ENCODE measurements at regions not wholly inside any gene's neighbourhood (a gene's known extent, or its start where the extent isn't known, plus 50 kb on each side); places are given as distances from the start of the nearest gene placed in this dataset.

DNA sequence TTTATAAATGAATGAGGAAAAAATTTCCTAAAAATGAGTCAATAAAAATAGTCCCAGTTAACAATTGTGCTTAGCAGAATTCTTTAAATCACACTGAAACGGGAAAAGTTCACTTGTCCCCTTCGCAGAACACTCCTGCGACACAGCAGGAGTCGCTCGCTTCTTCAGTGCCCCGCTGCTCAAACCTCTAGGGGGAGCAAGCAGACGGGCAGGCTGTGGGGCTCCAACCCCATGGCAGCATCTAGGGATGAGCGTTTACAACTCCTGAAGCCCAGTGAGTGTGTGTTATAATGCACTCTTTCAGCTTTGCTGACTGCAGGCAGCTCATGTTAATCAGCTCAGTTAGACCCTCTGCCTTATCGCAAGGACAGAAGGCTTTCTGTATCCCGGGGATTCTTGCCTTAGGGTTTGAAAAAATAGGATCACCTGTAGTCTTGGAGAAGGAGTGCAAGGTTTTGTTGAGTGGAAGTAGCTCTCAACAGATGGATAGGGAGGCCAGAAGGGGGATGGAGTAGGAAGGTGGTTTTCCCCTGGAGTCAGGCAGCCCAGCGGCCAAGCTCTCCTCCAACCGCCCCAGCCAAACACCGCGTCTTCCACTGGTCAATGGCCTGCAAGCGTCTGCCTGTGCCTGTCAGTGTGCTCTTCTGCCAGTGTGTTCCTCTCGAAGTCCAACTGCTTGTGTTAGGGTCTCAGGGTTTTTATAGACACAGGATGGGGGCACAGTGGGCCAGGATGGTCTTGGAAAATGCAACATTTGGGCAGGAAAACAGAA, 1977.7 kb upstream of the LRRTM1 start:
- DNase-seq, result peak in 1 of 2 experiments; percentile 2
- no peak for TF ChIP-seq GATA1 (IDR thresholded peaks at IDR 0.05; ENCODE audit: low read depth, low read length)
- TF ChIP-seq POLR2A (IDR thresholded peaks at IDR 0.05; ENCODE audit: low read length), result no peak

DNA sequence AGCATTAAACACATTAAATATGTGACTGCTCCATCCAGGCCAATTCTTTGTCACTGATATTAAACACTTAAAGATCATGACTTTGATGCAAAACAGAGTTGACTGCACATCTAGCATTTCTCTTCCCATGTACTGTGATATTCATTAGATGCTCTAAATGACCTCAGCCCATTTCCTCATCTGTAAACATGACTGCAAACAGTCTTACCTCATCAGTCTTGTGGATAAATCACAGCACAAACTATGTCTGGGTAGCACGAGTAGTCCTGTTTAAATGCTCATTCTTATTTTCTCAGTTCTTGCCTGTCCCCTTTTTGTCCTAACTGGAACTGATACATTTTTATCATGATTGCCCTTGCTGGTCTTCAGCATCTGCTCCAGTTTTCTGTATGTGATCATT, 1974.8 kb upstream of the LRRTM1 start:
- no peak for DNase-seq
- TF ChIP-seq POLR2A (IDR thresholded peaks at IDR 0.05; ENCODE audit: low read length) (no peak), GATA1 (IDR thresholded peaks at IDR 0.05; ENCODE audit: low read depth, low read length) (no peak)

DNA sequence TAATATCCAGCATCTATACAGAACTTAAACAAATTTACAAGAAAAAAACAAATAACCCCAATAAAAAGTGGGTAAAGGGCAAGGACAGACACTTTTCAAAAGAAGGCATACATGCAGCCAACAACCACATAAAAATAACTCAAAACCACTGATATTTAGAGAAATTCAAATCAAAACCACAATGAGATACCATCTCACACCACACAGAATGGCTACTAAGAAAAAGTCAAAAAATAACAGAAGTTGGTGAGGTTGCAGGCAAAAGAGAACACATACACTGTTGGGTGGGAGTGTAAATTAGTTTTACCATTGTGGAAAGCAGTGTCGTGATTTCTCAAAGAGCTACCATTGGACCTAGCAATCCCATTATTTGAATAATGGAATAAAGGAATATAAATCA, 1973.9 kb upstream of the LRRTM1 start:
- DNase-seq, result no peak
- no peak for TF ChIP-seq POLR2A (IDR thresholded peaks at IDR 0.05; ENCODE audit: low read length)
- TF ChIP-seq GATA1 (IDR thresholded peaks at IDR 0.05; ENCODE audit: low read depth, low read length), result no peak

DNA sequence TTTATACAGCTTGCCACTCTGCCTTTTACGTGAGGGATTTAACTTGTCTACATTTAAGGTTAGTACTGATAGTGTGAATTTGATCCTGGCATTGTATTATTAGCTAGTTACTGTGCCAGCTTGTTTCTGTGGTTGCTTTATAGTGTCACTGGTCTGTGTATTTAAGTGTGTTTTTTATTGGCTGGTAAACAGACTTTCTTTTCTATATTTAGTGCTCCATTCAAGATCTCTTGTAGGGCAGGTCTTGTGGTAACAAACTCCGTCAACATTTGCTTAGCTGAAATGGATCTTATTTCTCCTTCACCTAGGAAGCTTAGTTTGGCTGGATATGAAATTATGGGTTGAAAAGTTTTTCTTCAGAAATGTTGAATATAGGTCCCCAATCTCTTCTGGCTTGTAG, 1971.0 kb upstream of the LRRTM1 start:
- no peak for DNase-seq
- TF ChIP-seq POLR2A (IDR thresholded peaks at IDR 0.05; ENCODE audit: low read length), result no peak
- no peak for TF ChIP-seq GATA1 (IDR thresholded peaks at IDR 0.05; ENCODE audit: low read depth, low read length)

DNA sequence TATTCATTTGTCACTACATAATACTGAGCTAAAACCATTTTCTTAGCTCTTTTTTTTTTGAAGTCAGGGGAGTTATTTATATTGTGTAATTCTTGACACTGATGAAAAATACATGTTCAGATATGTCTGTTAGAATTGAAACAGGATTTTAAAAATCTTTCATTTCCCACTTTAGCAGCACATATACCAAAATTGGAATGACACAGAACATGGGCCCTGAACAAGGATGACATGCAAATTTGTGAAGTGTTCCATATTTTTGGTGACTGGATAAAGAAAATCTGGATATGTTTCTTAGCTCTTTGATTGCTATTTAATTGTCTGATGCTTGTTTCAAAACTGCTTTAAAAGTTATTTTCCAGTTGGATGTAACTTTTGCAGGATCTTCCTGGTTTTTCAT, 1963.9 kb upstream of the LRRTM1 start:
- TF ChIP-seq GATA1 (IDR thresholded peaks at IDR 0.05; ENCODE audit: low read depth, low read length) (no peak), POLR2A (IDR thresholded peaks at IDR 0.05; ENCODE audit: low read length) (no peak)
- DNase-seq, result no peak

DNA sequence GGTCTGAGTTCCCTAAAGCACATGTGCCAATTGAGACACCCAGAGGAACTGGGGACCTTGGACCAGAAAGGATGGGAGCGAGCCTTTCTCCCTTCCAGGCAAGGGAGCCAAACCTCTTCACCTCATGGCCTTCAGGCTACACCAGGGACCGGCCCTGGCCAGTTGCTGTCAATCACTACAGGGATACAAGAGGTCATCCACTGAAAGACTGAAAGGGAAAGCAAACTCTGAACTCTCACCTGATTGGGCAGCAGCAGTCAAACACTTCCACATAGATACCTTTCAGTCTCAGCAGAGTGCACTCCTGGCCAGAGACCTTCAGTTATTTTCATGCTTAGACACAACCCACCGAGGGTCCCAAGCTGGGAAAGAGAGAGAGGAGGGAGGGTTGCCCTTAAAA, 1956.0 kb upstream of the LRRTM1 start:
- TF ChIP-seq POLR2A (IDR thresholded peaks at IDR 0.05; ENCODE audit: low read length) (no peak), GATA1 (IDR thresholded peaks at IDR 0.05; ENCODE audit: low read depth, low read length) (no peak)
- no peak for DNase-seq

DNA sequence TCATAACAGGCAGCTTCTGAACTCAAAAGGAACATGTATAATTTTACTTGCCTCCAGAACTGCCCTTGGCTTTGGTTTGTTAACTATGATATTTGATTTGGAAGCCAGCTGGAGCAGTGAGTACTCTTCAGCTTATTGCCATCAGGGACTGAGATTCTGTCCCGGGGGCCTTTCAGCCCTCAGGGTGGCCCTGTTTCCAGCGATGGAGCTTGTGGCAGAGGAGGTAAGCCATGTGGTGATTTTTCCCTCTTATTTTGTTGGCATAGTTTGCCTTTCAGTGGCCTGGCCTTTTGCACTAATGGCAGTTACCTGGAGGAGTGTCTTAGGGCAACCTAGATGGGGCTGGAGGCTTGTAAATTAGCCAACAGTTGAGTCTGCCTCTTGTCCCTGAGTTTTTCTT, 1955.0 kb upstream of the LRRTM1 start:
- no peak for DNase-seq
- no peak for TF ChIP-seq POLR2A (IDR thresholded peaks at IDR 0.05; ENCODE audit: low read length)
- no peak for TF ChIP-seq GATA1 (IDR thresholded peaks at IDR 0.05; ENCODE audit: low read depth, low read length)

DNA sequence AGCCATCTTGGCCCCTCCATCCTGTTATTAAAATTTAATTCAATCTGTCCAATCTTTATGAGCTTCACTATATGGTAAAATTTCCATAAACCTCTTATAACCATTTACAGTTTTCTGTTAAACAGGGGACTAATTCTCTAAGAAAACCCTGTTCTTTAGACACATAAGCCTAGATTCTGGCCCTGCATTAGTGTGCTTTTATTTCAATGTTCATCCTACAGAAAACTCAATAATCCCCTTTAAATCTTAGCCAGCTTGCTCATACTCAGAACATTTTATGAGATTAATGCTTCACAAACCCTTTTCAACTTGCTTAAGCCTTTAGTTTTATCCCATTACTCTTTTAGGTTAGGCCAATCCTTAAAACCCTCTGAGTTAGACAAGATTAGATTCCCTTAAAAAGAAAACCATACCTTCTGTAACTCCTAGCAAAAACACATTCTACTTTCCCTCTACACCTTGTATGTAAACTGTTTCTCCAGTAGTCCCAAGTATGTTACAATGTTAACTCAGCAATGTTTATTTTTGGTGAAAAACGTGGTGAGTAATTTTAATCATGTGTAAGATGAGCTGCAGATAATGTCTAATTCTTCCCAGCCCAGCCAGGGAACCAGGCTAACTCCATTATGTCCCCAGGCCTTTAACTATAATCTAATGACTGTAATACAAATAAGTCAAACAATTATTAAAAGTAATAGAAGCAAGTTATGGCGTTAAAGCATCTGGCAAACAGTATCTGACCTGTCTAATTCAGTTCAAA, 1953.4 kb upstream of the LRRTM1 start:
- no peak for DNase-seq
- TF ChIP-seq GATA1 (IDR thresholded peaks at IDR 0.05; ENCODE audit: low read depth, low read length) (no peak), POLR2A (IDR thresholded peaks at IDR 0.05; ENCODE audit: low read length) (no peak)

DNA sequence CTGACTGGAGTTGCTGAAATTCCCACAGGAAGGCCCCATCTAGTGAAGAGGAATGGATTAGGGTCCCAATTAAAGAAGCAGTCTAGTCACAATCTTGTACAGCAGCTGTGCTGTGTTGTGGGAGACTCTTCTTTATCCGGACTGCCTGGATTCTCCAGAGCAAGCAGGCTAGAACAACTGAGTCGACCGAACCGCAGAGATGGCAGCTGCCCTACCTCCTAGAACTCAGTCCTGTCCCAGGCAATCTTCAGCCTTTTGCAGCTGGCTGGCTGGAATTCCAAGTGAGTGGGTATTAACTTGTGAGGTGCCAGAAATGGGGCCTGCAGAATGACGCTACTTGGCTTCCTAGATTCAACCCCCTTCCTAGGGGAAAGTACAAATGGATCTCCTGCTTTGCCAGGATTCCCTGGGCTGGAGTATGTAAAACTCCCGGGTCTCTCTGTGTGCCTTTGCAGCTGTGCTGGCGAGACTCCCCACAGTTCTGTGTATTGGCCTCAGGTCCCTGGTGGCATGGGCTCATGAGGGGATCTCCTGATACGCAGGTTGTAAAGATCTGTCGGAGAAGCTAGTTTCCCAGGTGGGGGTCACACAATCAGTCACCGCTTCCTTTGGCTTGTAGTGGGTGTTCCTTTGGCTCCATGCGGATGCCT, 1952.6 kb upstream of the LRRTM1 start:
- no peak for TF ChIP-seq POLR2A (IDR thresholded peaks at IDR 0.05; ENCODE audit: low read length)
- TF ChIP-seq GATA1 (IDR thresholded peaks at IDR 0.05; ENCODE audit: low read depth, low read length), result no peak
- no peak for DNase-seq

DNA sequence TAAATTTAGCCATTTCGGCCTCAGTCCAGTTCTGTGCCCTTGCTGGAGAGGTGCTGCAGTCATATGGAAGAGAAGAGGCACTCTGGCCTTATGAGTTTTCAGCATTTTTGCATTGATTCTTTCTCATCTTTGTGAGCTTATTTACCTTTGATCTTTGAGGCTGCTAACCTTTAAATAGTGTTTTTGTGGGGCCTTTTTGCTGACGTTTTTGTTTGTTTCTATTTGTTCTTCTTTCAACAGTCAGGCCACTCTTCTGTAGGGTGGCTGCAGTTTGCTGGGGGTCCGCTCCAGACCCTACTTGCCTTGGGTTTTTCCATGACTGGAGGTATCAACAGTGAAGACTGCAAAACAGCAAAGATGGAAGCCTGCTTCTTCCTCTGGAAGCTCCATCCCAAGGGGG, 1951.7 kb upstream of the LRRTM1 start:
- DNase-seq, result no peak
- no peak for TF ChIP-seq GATA1 (IDR thresholded peaks at IDR 0.05; ENCODE audit: low read depth, low read length)
- no peak for TF ChIP-seq POLR2A (IDR thresholded peaks at IDR 0.05; ENCODE audit: low read length)

DNA sequence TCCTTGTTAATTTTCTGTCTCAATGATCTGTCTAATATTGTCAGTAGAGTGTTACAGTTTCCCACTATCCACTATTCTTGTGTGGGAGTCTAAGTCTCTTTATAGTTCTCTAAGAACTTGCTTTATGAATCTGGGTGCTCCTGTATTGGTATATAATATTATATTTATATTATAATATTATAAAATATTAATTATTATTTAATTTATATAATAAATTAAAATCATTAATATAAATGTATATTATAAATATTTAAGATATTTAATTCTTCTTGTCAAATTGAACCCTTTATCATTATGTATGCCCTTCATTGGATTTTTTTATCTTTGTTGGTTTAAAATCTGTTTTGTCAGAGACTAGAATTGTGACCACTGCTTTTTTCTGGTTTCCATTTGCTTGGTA, 1950.2 kb upstream of the LRRTM1 start:
- TF ChIP-seq POLR2A (IDR thresholded peaks at IDR 0.05; ENCODE audit: low read length), result no peak
- no peak for TF ChIP-seq GATA1 (IDR thresholded peaks at IDR 0.05; ENCODE audit: low read depth, low read length)
- DNase-seq, result no peak

DNA sequence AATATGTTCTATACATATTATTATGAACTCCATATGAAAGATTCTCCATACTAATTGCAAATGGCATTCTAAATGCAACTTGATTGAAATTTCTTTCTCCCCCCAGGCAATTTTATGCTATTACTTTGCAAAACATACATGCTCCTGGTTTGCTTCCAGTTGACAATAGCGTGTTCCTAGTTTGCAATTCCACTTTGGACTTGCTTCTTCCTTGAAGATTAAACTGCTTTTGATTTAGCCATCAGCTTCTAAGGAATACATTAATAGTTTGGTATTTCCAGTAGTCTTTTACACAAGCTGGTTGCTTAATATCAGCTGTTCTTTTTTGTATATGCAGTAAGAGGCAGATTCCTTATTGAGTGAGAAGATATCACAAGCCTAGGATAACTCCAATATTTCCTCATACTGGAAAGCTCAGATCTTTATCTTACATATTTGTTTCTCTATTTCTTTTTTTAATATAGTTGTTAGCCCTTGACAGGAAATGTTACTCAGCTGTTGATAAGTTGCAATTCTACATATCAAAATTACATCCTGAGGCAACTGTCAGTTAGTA, 1941.7 kb upstream of the LRRTM1 start:
- no peak for TF ChIP-seq POLR2A (IDR thresholded peaks at IDR 0.05; ENCODE audit: low read length)
- no peak for TF ChIP-seq GATA1 (IDR thresholded peaks at IDR 0.05; ENCODE audit: low read depth, low read length)
- no peak for DNase-seq

DNA sequence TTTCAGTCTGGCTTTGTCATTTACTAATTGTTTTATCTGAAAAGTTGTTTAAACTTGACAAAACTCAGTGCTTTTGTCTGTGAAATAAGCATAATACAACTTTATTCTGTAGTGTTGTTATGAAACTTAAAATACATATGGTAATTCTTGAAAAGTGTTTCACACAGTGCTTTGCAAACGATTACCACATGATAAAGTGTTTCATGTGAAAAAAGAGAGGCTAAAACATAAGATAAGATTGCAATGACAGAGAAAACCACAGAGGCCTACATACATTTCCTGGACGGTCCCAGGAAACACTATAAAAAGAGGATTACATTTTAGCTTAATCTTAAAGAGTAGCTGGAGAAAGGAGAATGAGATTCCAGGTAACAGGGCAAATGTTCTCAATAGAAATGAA, 1934.6 kb upstream of the LRRTM1 start:
- TF ChIP-seq GATA1 (IDR thresholded peaks at IDR 0.05; ENCODE audit: low read depth, low read length) (no peak), POLR2A (IDR thresholded peaks at IDR 0.05; ENCODE audit: low read length) (no peak)
- DNase-seq, result no peak

DNA sequence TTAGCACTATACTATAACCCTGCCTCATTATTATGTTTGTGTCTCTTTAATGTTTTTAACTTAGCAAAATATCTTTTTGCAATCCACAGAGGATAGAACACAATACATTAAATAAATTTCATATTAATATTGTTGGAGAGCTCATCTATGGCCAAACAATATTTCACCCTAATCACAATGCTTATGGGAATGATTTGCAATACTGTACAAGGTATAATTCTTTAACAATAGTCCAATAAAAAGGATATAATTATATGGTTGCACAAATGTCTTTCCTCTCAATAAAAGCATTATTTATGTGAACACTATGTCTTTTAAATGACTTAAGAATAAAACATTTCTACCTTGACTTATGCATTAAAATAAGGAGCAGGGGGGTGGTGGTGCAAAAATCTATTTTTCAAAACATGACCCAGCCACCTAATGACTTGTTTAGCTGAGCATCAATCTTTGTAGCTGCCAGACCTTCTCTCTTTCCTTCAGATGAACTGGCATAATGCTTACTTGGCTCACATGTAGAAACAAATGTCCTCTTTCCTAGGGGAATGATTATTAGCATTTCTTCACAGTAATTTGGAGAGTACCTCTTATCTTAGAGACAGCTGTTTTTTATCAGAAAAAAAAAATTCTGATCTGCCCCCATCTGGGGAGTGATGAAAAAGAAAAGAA, 1933.6 kb upstream of the LRRTM1 start:
- DNase-seq, result no peak
- TF ChIP-seq POLR2A (IDR thresholded peaks at IDR 0.05; ENCODE audit: low read length), result no peak
- TF ChIP-seq GATA1 (IDR thresholded peaks at IDR 0.05; ENCODE audit: low read depth, low read length), result no peak
